ENCODE measurements at regions not wholly inside any gene's neighbourhood (a gene's known extent, or its start where the extent isn't known, plus 50 kb on each side); places are given as distances from the start of the nearest gene placed in this dataset.
A peak's percentile ranks its signal among the peaks of the same experiment; 100 is the strongest.

DNA sequence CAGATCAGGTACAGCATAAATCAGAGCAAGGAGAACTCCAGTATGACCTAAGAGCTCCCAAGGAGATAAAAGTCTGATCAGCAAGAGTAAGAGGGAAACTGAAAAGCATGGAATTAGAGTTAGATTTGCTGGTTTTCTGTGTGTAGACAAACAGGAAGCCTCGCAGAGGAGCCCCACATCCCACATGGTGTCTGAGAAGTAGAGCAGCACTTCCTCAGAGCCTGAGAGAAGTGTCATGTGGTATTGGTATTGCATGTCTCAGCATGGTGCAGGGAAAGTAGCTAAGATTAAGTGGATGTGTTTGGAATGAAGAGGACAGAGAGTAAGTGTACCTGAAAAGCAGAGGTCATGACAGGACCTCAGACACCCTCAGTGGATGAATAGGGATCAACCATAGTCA lies 175.4 kb upstream of the GBE1 start:
- Histone ChIP-seq H4K20me1 (ENCODE audit: insufficient read depth, low read length) (no peaks in the 10 kb centered on the region), H3K4me3 (replicated peaks in 1 of 3; ENCODE audit: low read depth in 2 of 3, low read length in 3 of 3) (no peak overlapping the region), H3K27me3 (ENCODE audit: control insufficient read depth in 2 of 2, insufficient read depth in 2 of 2, low read length in 2 of 2) (no peaks in the 10 kb centered on the region), H3K9ac (ENCODE audit: insufficient read depth, low read length, poor library complexity, severe bottlenecking) (no peak overlapping the region), H3K36me3 (replicated peaks in 1 of 2; ENCODE audit: control insufficient read depth in 1 of 2, insufficient read depth in 2 of 2, low read length in 2 of 2) (no peaks in the 10 kb centered on the region), H3K4me2 (replicated peaks; ENCODE audit: extremely low read depth, low read length, poor library complexity, severe bottlenecking) (no peak overlapping the region), H3K9me3 (replicated peaks in 1 of 2; ENCODE audit: control insufficient read depth in 1 of 2, insufficient read depth in 1 of 2, low read length in 2 of 2) (no peaks in the 10 kb centered on the region), H3K27ac (ENCODE audit: low read depth in 1 of 2, low read length in 2 of 2) (no peak overlapping the region), H3K4me1 (ENCODE audit: control insufficient read depth in 1 of 2, insufficient read depth in 2 of 2, low read length in 2 of 2) (peaks cover 0 to 6% of the 10 kb centered on the region in 2 donors), H3K79me2 (ENCODE audit: insufficient read depth, low read length) (no peaks in the 10 kb centered on the region), H2AFZ (ENCODE audit: insufficient read depth, low read depth, low read length, poor library complexity, severe bottlenecking) (no peak overlapping the region)
- peaks cover 0 to 2% (median 0%) of the 10 kb centered on the region in 7 donors for H3K9me3 Mint-ChIP-seq
- no peak overlapping the region for H3K27ac Mint-ChIP-seq
- WGBS (ENCODE audit: insufficient coverage): 0% methylated on average over 1 of the region's 1 CpG
- DNase-seq: peak in 2 of 3 donors; percentile 10 to 11
- TF ChIP-seq, protein P1, sequence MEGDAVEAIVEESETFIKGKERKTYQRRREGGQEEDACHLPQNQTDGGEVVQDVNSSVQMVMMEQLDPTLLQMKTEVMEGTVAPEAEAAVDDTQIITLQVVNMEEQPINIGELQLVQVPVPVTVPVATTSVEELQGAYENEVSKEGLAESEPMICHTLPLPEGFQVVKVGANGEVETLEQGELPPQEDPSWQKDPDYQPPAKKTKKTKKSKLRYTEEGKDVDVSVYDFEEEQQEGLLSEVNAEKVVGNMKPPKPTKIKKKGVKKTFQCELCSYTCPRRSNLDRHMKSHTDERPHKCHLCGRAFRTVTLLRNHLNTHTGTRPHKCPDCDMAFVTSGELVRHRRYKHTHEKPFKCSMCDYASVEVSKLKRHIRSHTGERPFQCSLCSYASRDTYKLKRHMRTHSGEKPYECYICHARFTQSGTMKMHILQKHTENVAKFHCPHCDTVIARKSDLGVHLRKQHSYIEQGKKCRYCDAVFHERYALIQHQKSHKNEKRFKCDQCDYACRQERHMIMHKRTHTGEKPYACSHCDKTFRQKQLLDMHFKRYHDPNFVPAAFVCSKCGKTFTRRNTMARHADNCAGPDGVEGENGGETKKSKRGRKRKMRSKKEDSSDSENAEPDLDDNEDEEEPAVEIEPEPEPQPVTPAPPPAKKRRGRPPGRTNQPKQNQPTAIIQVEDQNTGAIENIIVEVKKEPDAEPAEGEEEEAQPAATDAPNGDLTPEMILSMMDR (IDR thresholded peaks at IDR 0.05): no peak
- no peak overlapping the region for H3K4me3 Mint-ChIP-seq
- H3K27me3 Mint-ChIP-seq (ENCODE audit: low read depth in 3 of 3): peaks cover 0 to 2% (median 0%) of the 10 kb centered on the region in 3 donors
- intact Hi-C loops (cut with micrococcal nuclease): no loop called here
- peaks cover 6% of the 10 kb centered on the region for H3K4me1 Mint-ChIP-seq
- no peaks in the 10 kb centered on the region for H3K36me3 Mint-ChIP-seq

DNA sequence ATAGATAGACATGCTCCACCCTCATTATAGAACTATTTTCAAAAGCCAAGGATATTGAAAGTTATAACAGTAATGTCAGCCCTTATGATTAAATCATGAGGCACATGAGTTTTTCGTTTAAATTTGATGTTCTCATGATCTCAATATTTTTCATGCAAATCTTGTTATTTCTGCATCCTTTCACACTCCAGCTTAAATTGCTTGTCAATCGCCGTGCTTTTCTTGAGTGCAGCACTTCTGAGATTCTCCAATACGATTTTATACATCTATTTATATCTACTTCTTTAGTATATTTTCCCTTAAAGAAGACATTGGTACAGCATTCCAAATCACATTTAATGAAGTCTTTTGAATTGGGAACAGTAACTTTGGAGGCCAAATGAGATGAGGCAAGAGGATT lies 171.2 kb upstream of the GBE1 start:
- H3K27me3 Mint-ChIP-seq (ENCODE audit: low read depth in 3 of 3): peaks cover 0 to 2% (median 0%) of the 10 kb centered on the region in 3 donors
- no peak for DNase-seq
- Histone ChIP-seq H3K27me3 (ENCODE audit: control insufficient read depth in 2 of 2, insufficient read depth in 2 of 2, low read length in 2 of 2) (no peaks in the 10 kb centered on the region), H2AFZ (ENCODE audit: insufficient read depth, low read depth, low read length, poor library complexity, severe bottlenecking) (no peak overlapping the region), H3K27ac (ENCODE audit: low read depth in 1 of 2, low read length in 2 of 2) (no peak overlapping the region), H3K79me2 (ENCODE audit: insufficient read depth, low read length) (no peaks in the 10 kb centered on the region), H4K20me1 (ENCODE audit: insufficient read depth, low read length) (no peaks in the 10 kb centered on the region), H3K9me3 (replicated peaks in 1 of 2; ENCODE audit: control insufficient read depth in 1 of 2, insufficient read depth in 1 of 2, low read length in 2 of 2) (no peaks in the 10 kb centered on the region), H3K36me3 (replicated peaks in 1 of 2; ENCODE audit: control insufficient read depth in 1 of 2, insufficient read depth in 2 of 2, low read length in 2 of 2) (no peaks in the 10 kb centered on the region), H3K4me1 (ENCODE audit: control insufficient read depth in 1 of 2, insufficient read depth in 2 of 2, low read length in 2 of 2) (peaks cover 6 to 8% of the 10 kb centered on the region in 2 donors), H3K4me2 (replicated peaks; ENCODE audit: extremely low read depth, low read length, poor library complexity, severe bottlenecking) (no peak overlapping the region), H3K4me3 (replicated peaks in 1 of 3; ENCODE audit: low read depth in 2 of 3, low read length in 3 of 3) (no peak overlapping the region), H3K9ac (ENCODE audit: insufficient read depth, low read length, poor library complexity, severe bottlenecking) (no peak overlapping the region)
- intact Hi-C loops (cut with micrococcal nuclease): no loop called here
- TF ChIP-seq, protein P1 (IDR thresholded peaks at IDR 0.05): no peak
- H3K27ac Mint-ChIP-seq: no peak overlapping the region
- H3K4me3 Mint-ChIP-seq: no peak overlapping the region
- peaks cover 9% of the 10 kb centered on the region for H3K4me1 Mint-ChIP-seq
- no peaks in the 10 kb centered on the region for H3K36me3 Mint-ChIP-seq
- WGBS (ENCODE audit: insufficient coverage): 83% methylated on average over 1 of the region's 4 CpGs
- H3K9me3 Mint-ChIP-seq: no peaks in the 10 kb centered on the region

Data from CD14-positive monocyte (primary cell).